Left renal pelvis (tissue), 4 donors: ENCODE measurements at regions not wholly inside any gene's neighbourhood (a gene's known extent, or its start where the extent isn't known, plus 50 kb on each side); places are given as distances from the start of the nearest gene placed in this dataset.
"Not testable (repeated sequence)": the region's sequence is repeated elsewhere in the genome, so short reads cannot be mapped to it uniquely, and the experiment has no call there.

Experiments used
- DNase-seq, 4 donors: peaks; one replicate each; pipeline ENCODE4 v3.0.0-alpha.2; 2013; ENCODE audit warnings: low read depth in 4 of 4, low spot score in 3 of 4

- no peak for DNase-seq
Observed at GRCh38 chr1:38787041-38787440, 72.5 kb downstream of the RRAGC start.

- no peak for DNase-seq
Observed at GRCh38 chr1:38786040-38786436, 73.5 kb downstream of the RRAGC start.

GRCh38 chr1:38785285-38786039, 74.1 kb downstream of the RRAGC start:
- no peak for DNase-seq

- DNase-seq = no peak
Observed at GRCh38 chr1:38784452-38785284, 74.9 kb downstream of the RRAGC start.

GRCh38 chr1:38783640-38784229, 75.8 kb downstream of the RRAGC start:
- DNase-seq = peak in 3 of 4 donors; percentile 29 to 49 (median 42)

- DNase-seq = no peak
Observed at GRCh38 chr1:38781872-38782617, 77.5 kb downstream of the RRAGC start.

GRCh38 chr1:38780133-38780532, 79.4 kb downstream of the RRAGC start:
- DNase-seq = no peak

- no peak for DNase-seq
Observed at GRCh38 chr1:38779491-38779890, 80.1 kb downstream of the RRAGC start.

- DNase-seq = no peak
Observed at GRCh38 chr1:38778521-38778920, 81.1 kb downstream of the RRAGC start.

- no peak for DNase-seq
Observed at GRCh38 chr1:38778051-38778450, 81.5 kb downstream of the RRAGC start.

- no peak for DNase-seq
Observed at GRCh38 chr1:38777464-38777957, 82.1 kb downstream of the RRAGC start.

- no peak for DNase-seq
Observed at GRCh38 chr1:38776466-38777065, 83.0 kb downstream of the RRAGC start.

- DNase-seq = no peak
Observed at GRCh38 chr1:38775175-38775845, 84.3 kb downstream of the RRAGC start.

GRCh38 chr1:38773483-38773882, 86.1 kb downstream of the RRAGC start:
- no peak for DNase-seq

GRCh38 chr1:38772953-38773352, 86.6 kb downstream of the RRAGC start:
- no peak for DNase-seq

GRCh38 chr1:38772026-38772425, 87.5 kb downstream of the RRAGC start:
- DNase-seq = no peak

- not testable (repeated sequence) for DNase-seq
Observed at GRCh38 chr1:38770516-38771173, 88.9 kb downstream of the RRAGC start.

- DNase-seq = no peak
Observed at GRCh38 chr1:38766125-38766524, 93.4 kb downstream of the RRAGC start.

- no peak for DNase-seq
Observed at GRCh38 chr1:38763121-38763520, 96.5 kb downstream of the RRAGC start.
